ENCODE measurements at regions not wholly inside any gene's neighbourhood (a gene's known extent, or its start where the extent isn't known, plus 50 kb on each side); places are given as distances from the start of the nearest gene placed in this dataset.

DNA sequence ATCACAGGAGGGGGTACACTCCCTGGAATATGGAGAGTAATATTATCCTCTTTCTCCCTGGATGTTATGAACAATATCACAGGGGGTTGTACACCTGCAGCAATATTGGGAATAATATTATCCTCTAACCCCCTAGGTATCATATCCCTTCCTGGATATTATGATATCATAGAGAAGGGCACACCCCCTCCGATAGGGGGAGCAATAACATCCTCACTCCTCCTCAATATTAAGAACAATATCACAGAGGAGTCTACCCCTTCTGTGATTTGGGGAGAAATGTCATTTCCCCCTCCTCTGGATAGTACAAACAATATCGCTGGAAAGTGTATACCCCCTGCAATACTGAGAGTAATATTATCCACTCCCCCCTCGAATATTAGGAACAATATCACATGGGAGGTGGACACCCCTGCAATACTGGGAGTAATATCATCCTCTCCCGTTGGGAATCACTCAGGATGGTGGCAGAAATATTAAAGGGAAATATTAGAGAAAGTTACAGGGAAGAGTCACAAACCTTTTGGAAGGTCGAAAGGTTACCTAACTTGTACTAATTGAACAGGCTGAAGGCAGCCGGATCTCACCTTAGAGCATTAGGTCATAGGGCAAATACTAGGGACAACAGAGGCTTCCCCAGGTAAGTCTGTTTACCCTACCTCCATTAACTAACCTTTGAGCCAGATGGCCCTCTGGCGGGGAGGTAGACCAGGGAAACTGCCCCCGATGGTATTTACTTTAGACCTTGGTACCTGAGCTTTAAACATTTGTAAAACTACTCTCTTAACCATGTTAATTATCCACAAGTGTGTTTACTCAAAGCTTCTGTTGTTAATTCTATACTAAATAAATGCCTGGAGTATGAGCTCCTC lies 57.5 kb upstream of the FREM1 start:
- TF ChIP-seq, protein P1, sequence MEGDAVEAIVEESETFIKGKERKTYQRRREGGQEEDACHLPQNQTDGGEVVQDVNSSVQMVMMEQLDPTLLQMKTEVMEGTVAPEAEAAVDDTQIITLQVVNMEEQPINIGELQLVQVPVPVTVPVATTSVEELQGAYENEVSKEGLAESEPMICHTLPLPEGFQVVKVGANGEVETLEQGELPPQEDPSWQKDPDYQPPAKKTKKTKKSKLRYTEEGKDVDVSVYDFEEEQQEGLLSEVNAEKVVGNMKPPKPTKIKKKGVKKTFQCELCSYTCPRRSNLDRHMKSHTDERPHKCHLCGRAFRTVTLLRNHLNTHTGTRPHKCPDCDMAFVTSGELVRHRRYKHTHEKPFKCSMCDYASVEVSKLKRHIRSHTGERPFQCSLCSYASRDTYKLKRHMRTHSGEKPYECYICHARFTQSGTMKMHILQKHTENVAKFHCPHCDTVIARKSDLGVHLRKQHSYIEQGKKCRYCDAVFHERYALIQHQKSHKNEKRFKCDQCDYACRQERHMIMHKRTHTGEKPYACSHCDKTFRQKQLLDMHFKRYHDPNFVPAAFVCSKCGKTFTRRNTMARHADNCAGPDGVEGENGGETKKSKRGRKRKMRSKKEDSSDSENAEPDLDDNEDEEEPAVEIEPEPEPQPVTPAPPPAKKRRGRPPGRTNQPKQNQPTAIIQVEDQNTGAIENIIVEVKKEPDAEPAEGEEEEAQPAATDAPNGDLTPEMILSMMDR (IDR thresholded peaks at IDR 0.05), result no peak
- no peak for TF ChIP-seq POLR2A (IDR thresholded peaks at IDR 0.05)

All from sigmoid colon (tissue), 3 donors.